ENCODE measurements at regions not wholly inside any gene's neighbourhood (a gene's known extent, or its start where the extent isn't known, plus 50 kb on each side); places are given as distances from the start of the nearest gene placed in this dataset.

- DNase-seq (ENCODE audit: low spot score) (no peak), ATAC-seq (ENCODE audit: low FRiP score) (no peak)
- TF ChIP-seq CTCF (IDR thresholded peaks at IDR 0.05): no peak
Measured at GRCh38 chr18:44079606-44080005, 601.1 kb upstream of the SETBP1 start.

- no peak for DNase-seq (ENCODE audit: low spot score)
- no peak for TF ChIP-seq CTCF (IDR thresholded peaks at IDR 0.05)
- ATAC-seq (ENCODE audit: low FRiP score): no peak
Measured at GRCh38 chr18:44080054-44080453, 600.6 kb upstream of the SETBP1 start.

- ATAC-seq (ENCODE audit: low FRiP score) (no peak), DNase-seq (ENCODE audit: low spot score) (no peak)
- TF ChIP-seq CTCF (IDR thresholded peaks at IDR 0.05): no peak
Measured at GRCh38 chr18:44089732-44090131, 591.0 kb upstream of the SETBP1 start.

GRCh38 chr18:44090453-44090852, 590.2 kb upstream of the SETBP1 start:
- TF ChIP-seq CTCF (IDR thresholded peaks at IDR 0.05): no peak
- DNase-seq (ENCODE audit: low spot score) (no peak), ATAC-seq (ENCODE audit: low FRiP score) (no peak)

- no peak for ATAC-seq (ENCODE audit: low FRiP score)
- TF ChIP-seq CTCF (IDR thresholded peaks at IDR 0.05): no peak
- no peak for DNase-seq (ENCODE audit: low spot score)
Measured at GRCh38 chr18:44093253-44093652, 587.4 kb upstream of the SETBP1 start.

GRCh38 chr18:44096016-44096415, 584.7 kb upstream of the SETBP1 start:
- no peak for TF ChIP-seq CTCF (IDR thresholded peaks at IDR 0.05)
- DNase-seq (ENCODE audit: low spot score) (no peak), ATAC-seq (ENCODE audit: low FRiP score) (no peak)

GRCh38 chr18:44098551-44099098, 582.1 kb upstream of the SETBP1 start:
- DNase-seq (ENCODE audit: low spot score) (no peak), ATAC-seq (ENCODE audit: low FRiP score) (no peak)
- no peak for TF ChIP-seq CTCF (IDR thresholded peaks at IDR 0.05)

Measured in omental fat pad (tissue), 3 donors.